ENCODE measurements at regions not wholly inside any gene's neighbourhood (a gene's known extent, or its start where the extent isn't known, plus 50 kb on each side); places are given as distances from the start of the nearest gene placed in this dataset.
"Not testable (repeated sequence)": the region's sequence is repeated elsewhere in the genome, so short reads cannot be mapped to it uniquely, and the experiment has no call there.

DNA sequence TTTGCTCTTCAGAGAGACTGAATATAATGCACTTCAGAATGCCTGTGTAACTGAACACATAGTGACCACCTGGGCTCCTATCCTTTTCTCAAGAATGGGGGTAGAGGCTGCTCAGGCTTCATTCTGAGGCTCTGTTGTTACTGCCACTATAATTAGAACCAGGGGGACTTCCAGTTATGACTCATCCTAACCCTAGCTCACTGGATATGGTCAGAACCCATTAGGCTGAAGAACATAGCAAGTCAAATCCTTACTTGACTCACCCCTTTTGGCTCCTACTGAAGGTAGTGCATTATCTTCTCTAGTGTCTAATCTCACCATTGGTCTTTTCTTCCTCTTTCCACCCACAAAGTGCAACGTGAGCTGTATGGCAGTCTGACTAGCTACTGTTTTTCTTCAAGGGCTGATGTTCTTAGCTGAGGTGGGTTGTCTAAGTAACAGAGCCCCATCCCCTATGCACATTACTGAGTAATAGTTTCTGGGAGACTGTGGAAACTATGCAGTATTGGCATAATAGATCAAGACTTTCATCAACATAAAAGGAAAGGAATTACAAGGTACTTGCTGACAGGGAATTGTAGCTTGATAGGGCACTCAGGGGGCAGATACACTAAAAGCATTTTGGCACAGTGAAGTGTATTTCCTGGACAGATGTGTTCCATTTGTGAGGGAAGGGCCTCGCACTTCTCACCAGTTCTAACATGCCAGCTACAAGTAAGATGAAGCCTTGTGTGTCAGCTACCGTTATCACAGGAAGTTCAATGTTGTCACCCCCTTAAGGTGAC lies 431.0 kb upstream of the MEF2C start:
- FAIRE-seq = peak; percentile 79

DNA sequence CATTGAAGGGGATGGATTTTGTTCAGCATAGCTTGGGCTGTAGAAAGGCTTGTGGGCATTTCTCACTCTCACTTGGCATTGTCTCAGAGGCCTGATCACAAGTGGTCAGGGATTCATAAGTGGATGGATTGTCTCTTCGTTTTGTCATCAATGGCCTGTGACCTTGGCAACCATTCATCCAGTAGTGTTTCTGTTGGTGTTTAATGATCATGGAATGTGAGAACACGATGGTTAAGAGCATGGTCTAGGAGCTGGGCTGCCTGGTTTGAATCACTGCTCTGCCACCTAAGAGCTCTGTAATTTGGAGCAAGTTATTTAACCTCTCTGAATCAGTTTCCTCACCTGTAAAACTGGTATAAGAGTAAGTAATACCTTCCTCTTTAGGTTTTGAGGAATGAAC lies 430.1 kb upstream of the MEF2C start:
- no peak for FAIRE-seq

DNA sequence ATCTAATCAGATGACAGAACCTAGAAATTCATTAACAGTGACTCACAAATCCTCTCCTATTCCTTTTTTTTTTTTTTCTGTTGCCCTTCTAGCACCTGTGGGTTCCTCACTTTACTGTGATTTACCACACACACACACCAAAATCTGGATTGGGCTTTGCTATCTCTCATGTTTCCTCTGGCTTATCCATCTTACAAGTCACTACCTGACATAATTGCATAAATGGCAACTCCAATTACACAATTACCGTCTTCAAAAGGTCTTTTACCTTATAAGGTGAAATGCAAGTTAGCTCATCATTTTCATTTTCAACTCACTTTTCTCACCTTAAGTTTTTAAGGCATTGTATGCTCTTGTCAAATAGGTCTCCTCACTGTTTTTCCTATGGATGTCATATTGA lies 426.3 kb upstream of the MEF2C start:
- FAIRE-seq = no peak

DNA sequence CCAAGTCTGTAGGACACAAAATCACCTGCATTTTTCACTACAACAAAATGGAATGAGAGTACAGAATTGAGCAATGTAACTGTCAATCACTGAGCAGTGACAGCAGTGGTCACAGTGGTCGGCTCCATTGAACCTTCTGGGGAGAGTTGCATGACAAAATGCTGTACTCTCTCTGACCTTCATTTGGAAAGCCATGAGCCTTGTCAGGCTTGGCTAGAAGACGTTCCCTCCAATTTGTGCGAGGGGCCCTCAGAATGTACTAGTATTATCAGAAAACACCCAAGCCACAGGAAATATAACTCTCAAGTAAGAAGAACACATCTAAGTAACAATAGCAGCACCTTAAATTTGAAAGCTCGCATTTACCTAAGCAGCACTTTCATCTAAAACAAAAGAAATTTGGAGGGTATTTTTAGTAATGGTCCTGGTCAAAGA lies 425.6 kb upstream of the MEF2C start:
- no peak for FAIRE-seq

DNA sequence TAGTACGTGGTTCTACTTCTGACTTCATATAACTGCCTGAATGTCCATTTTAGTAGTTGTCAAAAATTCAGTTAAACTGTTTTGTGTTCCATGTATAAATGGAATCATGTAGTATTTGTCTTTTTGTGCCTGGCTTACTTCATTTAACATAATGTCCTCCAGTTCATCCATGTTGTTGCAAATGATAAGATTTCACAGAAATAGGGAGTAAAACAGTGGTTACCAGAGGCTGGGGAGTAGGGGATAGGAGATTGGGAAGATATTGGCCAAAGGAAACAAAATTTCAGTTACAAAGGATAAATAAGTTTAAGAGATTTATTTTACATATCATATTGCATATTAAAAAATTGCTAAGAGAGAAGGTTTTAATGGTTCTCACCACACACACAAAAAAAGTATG lies 425.0 kb upstream of the MEF2C start:
- peak; percentile 21 for FAIRE-seq

DNA sequence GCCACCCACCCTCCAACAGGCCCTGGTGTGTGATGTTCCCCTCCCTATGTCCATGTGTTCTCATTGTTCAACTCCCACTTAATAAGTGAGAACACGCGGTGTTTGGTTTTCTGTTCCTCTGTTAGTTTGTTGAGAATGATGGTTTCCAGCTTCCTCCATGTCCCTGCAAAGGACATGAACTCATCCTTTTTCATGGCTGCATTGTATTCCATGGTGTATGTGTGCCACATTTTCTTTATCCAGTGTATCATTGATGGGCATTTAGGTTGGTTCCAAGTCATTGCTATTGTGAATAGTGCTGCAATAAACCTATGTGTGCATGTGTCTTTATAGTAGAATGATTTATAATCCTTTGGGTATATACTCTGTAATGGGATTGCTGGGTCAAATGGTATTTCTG lies 424.2 kb upstream of the MEF2C start:
- FAIRE-seq = not testable (repeated sequence)

DNA sequence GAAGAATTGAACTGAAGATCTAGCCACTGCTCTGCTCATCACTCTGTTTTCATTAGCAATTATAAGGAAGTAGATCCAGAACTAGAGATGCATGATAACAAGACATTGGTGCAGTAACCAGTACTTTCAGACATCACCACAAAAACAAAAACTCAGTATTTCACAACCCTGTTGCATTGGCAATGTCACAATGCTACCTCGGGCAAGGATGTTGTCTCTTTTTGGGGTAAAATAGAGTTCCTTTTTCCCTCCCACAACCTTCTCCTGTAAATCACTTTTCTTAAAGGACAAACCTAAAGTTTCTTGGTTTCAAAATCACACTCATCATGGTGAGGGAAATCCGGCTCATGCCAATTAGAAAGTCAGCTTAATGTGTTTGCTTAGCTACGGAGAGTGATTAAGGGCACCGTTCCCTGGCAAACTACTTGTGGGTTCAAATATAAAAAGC lies 420.1 kb upstream of the MEF2C start:
- FAIRE-seq = no peak

DNA sequence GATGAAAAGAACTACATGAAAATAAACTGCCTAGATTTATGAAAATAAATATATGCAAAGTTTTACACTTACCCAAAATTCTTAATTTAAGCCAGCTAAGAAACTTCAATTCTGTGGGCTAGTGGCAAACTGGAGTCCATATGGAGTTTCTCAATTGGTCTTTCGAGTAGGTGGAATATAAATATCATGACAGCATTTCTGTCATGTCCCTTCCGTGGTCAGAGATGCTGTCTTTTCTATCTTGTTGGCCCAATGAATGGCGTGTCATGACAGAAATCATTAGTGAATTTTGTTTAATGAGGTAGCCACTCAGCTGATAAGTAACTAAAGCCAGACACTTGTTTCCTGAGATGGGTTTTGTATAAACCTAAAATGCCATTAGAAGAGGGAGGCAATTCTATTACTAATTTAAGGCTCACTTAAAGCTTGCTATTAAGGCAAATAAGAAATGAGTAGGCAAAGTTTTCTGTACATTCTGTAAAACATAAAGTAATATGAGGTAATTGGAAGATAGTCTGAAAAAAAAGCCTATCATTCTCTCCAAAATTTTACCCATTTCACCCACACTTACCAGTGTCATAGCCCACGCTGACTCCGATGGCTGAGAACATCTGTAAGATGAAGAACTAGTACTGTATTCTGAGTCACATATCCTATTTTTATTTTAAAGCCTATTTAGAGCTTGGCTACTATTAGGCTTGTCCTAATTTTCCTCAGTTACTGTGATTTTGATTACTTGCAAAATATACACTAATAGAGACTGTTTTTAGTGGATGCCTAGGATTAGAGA lies 419.3 kb upstream of the MEF2C start:
- no peak for FAIRE-seq

DNA sequence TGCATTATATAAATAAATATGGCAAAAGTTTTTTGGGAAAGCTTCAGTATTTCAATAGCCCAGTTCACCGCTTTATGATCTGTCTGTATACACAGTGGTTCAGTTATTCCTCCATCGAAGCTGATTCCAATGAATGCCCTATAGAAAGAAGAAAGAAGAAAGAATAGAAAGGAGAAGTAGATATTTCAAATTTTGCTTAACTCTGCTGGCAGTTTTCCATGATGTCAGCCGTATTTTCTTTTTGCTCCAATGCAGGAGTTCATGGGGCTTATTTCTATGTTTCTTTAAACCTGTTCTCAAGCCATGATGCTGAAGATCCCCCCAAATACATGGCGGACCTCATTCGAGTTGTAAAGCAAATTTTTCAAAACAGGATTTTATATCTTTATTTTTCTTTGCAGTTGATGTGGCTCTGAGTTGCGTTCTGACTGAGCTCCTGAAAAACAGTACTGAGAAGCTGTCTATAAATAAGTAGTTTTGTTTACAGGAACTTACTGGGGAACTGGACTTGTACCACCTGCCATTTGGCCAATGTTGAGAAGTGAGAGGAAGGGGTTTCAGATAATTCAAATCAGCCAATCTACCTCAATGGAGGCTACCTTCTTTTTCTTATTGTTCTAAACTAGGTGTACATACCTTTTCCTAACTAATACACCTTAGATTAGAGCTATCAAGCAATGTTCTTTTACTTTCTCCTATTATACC lies 418.5 kb upstream of the MEF2C start:
- no peak for FAIRE-seq

DNA sequence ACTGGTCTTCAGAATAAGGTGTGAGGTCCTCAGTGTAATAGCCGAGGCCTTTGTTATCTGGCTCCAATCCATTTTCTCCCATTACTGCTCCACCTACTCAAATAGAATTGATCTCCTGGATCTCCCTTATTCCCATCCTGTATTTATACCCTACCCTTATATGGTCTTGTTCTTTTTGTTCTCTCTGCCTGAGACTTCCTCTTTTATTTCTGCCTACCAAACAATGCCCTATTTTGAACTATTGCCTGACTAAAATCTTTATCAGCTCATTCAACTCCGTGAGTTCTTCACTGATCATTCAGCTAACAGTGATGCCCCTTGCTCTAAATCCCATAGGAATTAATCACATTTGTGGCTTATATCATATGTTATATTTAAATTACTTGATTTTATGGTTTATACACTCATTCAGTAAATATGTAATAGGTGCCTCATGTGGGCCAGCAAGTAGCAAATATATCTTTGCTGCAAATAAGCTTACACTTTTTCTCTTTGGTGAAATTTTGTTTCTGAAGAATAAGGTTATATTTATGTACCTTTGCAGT lies 417.5 kb upstream of the MEF2C start:
- no peak for FAIRE-seq

DNA sequence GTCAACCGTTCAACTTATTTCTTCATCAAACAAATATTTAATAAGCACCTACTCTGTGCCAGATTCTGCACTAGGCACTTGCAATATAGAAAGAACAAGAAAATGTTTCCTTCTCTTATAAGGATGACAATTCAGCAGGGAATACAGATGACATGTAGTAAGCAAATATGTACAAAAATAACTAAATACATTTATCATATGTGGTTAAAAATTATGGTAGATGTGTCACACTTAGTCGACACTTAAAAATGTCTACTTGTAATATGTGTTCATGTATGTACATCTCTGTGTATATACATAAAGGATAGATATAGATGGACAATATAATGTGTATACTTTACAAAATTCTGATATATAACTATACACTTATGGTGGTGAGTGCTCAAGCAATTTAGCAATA lies 417.0 kb upstream of the MEF2C start:
- no peak for FAIRE-seq

DNA sequence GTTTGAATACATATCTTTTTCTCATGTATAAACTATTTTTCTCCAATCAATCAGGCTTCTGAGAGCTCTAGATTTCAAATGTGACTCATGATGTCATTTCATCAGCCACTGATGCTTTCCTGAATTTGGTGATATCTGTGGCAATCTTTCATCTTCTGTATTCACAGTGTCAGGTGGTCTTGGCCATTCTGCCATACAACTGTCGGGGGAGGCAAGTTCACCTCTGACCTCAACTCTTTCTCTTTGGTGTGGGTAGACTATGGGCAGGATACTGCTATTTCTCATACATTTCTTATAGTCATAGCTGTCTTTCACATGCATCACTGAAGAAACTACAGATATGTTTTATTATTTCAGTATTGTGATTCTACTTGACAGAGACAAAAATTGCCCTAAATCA lies 414.1 kb upstream of the MEF2C start:
- FAIRE-seq = no peak

DNA sequence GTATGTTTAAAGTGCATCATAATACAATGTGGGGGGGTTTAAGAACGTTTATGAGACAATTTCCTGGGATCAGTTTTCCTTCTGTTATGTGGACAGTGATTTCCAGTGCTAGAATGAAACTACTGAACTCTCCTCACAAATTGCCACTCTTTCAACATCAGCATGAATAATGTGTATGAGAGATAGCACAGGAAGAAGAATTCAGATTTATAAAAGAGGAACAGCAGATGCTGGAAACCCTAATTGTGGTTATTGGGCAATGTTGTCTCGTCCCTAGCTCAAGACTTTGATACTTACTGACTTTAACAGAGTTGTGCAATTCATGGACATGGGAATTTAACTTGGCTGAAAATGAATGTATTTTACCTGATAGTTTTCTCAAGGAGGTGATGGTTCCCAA lies 410.8 kb upstream of the MEF2C start:
- no peak for FAIRE-seq

DNA sequence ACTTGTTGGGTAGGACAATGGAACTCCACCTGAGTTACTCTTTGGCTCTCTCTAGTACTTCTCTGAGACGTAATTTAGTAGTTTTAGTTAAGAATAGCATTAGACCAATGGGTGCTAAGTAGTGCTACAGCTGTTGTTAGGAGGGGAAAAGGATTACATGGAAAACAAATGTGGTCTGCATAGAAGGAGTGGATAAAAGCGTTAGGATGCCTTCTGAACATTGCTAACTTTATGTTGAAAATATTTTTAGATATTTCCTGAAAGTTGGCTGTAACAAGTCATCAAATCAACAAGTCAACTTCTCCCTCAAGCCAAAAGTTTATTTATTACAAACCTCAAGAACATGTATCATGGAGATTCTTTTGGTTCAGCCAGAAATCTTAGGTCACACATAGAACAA lies 409.5 kb upstream of the MEF2C start:
- FAIRE-seq = no peak

DNA sequence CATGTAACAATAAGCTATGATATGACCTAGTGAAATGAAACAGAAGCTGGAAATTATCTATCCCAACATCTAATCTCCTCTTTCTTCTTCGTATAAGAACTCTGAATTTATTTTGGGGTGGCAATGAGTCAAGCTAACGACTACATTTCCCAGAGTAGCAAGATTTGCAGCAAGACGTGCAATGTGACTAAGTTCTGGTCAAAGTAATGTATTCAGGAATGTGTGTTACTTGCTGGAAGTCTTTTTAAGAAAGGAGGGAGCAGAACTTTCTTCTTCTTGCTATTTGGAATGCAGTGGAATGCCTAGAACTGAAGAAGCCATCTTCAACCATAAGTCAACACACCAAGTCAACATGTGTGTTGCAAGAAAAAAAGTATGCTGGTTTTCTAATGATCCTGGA lies 406.6 kb upstream of the MEF2C start:
- no peak for FAIRE-seq

DNA sequence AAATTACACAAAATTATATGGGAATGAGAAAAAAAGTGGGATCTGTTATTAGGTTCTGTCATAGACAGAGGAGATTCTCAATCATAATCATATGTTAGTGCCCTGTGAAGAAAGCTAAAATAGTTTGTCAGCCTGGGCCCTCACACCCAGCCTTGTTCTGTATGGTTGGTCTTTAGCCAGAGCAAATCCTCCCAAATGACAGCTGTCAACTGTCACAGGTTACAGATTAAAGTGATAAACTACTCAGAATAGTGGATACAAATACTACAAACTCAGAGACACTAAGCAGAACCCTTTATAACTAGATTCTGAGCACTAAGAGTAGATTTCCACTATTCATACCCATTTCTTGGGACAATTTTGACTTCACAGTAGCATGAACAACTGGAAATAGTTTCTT lies 405.0 kb upstream of the MEF2C start:
- no peak for FAIRE-seq

DNA sequence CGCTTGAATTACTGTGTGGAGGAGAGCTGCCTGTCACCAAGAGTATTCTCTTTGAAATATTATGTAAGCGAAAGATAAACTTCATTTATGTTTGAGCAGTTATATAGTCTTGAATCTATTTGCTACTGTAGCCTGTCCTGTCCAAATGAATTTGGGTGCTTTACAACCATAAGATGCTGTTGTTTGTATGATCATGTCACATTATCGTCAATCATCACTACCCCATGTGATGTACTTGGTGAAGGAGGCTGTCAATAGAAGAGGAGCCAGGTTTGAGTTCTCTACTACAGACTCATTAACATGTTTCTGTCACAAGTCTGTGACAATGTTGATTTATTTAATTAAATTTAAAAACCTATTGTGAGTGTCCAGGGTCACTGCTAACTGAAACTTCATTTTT lies 403.3 kb upstream of the MEF2C start:
- no peak for FAIRE-seq

DNA sequence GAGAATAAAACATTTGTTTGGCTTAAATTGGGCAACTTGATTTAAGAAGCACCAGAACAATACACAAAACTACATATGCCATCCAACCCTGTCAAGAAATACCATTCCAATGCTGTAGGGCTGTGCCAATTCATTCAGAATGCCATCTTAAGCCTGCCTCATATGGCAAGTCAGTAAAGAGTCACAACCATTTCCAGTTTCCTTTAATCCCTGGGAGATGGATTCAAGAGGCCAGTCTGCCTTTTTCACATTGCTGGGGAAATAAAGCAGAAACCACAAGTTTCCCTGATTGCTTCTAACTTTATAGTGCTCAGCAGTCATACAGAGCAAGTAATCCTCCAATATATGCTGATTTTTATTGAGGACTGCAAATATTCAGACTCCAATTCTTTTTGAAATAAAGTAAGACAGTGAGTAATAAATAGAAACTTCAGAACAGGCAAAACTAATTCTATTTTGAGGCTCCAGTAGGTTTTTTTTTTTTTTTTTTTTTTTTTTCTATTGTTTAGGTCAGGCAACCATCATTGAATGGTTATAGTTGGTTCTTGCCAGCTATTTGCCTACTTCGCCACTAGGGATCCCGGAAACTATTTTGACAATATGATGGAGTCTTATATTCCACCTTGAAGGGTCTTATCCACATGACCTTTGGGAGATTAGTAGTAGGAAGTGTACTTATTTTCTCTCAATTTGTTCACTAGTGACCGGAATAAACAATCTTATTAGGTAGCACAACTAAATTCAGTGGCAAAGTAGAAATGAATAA lies 400.9 kb upstream of the MEF2C start:
- FAIRE-seq = no peak

DNA sequence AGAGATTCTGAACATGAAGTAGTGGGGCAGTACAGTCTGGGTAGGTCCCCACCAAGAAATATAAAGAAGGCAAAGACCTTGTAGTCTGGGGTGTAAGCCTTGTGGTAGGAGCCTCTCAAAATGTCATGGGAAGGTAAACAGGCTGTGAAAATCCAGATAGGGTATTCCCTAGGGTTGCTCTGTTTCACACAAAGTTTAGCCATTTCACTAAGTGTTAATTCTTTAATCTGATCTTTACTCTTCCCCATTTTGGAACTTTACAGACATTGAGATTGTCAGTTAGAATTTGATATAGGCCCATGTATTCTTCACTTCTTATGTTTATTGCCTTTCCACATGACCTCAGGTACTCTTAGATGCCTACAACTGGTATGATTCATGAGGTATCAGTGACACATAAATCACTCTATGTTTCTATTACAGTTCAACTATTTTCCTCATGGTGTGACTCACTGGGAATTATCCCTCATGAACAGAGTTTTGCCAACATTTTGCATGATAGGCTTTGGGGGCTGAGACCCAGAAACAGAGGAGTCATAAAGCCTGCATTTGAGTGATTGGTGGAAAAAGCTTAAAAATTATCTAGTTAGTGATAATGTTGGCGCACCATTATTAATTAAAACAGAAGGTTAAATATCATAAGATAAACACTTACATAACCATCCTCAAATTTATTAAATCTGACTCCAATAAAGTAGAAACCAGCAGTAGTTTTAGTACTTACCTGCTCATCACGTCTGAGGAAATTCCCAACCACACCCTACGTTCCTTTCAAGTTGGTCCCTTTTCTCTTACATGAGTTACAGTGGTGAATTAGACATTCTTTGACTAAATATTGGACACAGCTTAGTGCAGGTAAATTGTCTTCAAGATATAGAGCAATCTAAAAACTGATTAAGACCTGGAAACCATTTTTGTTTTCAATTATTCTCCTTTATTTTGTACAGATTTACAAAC lies 399.8 kb upstream of the MEF2C start:
- no peak for FAIRE-seq

DNA sequence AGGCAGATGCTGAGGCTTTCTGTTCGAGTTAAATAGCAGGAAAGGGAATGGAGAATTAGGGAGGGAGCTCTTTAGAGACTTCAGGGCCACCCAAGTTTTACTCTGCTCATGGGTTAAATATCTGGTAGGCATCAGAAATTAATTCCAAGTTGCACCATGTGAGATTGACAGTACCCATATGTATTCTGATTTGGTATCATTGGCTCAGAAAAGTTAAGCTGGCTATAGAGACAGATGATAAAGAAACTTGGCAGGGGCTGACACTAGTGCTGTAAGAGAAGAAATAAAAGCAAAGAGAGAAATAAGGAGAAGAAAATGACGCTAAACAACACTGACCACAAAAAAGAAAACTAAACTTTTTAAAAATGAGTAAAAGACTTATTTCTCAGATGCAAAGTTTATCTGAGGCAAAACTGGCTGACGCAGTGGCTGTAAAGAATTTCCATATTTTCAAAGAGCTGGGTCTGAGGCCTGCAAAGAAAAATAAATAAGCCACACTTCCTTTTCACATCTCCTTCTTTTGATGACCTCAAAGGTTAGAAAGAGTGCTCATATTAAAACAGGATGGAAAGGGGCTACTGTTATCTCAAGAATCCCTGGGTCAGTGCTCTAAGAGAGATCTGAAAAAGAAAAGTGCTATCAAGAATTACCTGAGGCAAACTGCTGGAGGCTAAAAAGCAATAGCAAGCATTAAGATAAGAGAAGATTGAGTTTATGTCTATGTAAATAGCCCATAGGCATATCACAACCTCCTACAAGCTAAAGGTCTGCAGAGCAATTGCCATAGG lies 399.0 kb upstream of the MEF2C start:
- FAIRE-seq = no peak

DNA sequence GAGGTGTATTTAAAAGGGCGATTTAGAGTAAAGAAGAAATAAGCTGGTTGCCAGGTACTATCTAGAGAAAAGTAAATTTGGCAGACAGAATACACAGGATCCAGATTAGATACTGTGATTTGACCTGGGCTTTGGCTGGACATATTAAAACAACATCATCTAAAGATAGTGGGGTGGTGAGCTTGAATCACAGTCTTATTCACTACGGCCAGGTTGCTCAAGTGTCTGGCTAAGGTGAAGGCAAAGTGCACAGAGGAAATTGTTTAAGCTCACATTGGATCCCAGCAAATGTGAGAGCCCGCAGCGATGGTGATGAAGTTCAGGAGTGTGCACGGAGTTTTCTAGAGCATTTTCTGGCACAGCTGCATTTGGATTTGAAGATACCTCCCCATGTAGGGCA lies 398.2 kb upstream of the MEF2C start:
- no peak for FAIRE-seq
